B cell (primary cell): ENCODE measurements at regions not wholly inside any gene's neighbourhood (a gene's known extent, or its start where the extent isn't known, plus 50 kb on each side); places are given as distances from the start of the nearest gene placed in this dataset.

Source experiments
- ATAC-seq: fragments of 200-7000 bp; cut with Tn5 transposase; one replicate; pipeline ENCODE4 v1.10.0; 2021; ENCODE audit warnings: low read depth, mild to moderate bottlenecking, moderate number of reproducible peaks, moderate library complexity
- CTCF ChIA-PET: fragments of 350-600 bp; sonication (Branson Sonifier 250); formaldehyde crosslinking; loops from one replicate; lab custom pipeline; 2021; ENCODE audit warnings: antibody characterized with exemption, inconsistent platforms; lab: Charles Lee
- POLR2A ChIA-PET: fragments of 350-600 bp; sonication (Branson Sonifier 250); formaldehyde crosslinking; loops from one replicate; lab custom pipeline; 2021; ENCODE audit warnings: antibody characterized with exemption; lab: Charles Lee
- DNase-seq: peaks from one replicate; pipeline ENCODE4 v3.0.0; 2013
- H2AFZ ChIP-seq: 2 replicates; pipeline ENCODE4 v1.6.1; 2012; ENCODE audit warnings: mild to moderate bottlenecking, low read depth, low read length; ENCODE audit not compliant: insufficient read depth, poor library complexity, severe bottlenecking
- H3K27ac ChIP-seq, 2 donors: 1 replicate in 1 of 2; 2 replicates in 1 of 2; pipeline ENCODE4 v1.5.1; 2012 to 2013; ENCODE audit warnings: low read length in 2 of 2, mild to moderate bottlenecking in 2 of 2, moderate library complexity in 1 of 2
- H3K27me3 ChIP-seq, 4 experiments: fragments of 200-600 bp in 1 of 4; sonication (generic) in 1 of 4; replicated peaks in 1 of 4; 1 replicate in 2 of 4; 2 replicates in 2 of 4; pipeline versions ENCODE4 v1.6.1 to v1.7.0; 2013 to 2016; ENCODE audit warnings: low read length in 3 of 4, mild to moderate bottlenecking in 2 of 4, mixed read lengths in 1 of 4, moderate library complexity in 1 of 4; ENCODE audit not compliant: insufficient read depth in 4 of 4, control insufficient read depth in 3 of 4; ENCODE audit errors: control extremely low read depth in 1 of 4
- H3K36me3 ChIP-seq, 2 experiments: replicated peaks in 1 of 2; 1 replicate in 1 of 2; 2 replicates in 1 of 2; pipeline versions ENCODE4 v1.6.1 to v1.7.1; 2013; ENCODE audit warnings: low read length in 1 of 2; ENCODE audit not compliant: insufficient read depth in 2 of 2, control insufficient read depth in 1 of 2; ENCODE audit errors: control extremely low read depth in 1 of 2, extremely low read depth in 1 of 2
- H3K4me1 ChIP-seq, 2 donors: fragments of 200-600 bp in 1 of 2; sonication (generic) in 1 of 2; 1 replicate in 1 of 2; 2 replicates in 1 of 2; pipeline versions ENCODE4 v1.5.1 to v1.6.1; 2013 to 2017; ENCODE audit warnings: low read length in 2 of 2; ENCODE audit not compliant: control insufficient read depth in 2 of 2, insufficient read depth in 2 of 2
- H3K4me2 ChIP-seq: replicated peaks from 2 replicates; pipeline ENCODE3; 2012; ENCODE audit warnings: mild to moderate bottlenecking, low read depth, low read length; ENCODE audit not compliant: poor library complexity, severe bottlenecking
- H3K4me3 ChIP-seq, 5 experiments: fragments of 200-600 bp in 1 of 5; sonication (generic) in 1 of 5; 1 replicate in 3 of 5; 2 replicates in 2 of 5; pipeline versions ENCODE4 v1.5.1 to v1.7.0; 2011 to 2016; ENCODE audit warnings: low read length in 4 of 5, mild to moderate bottlenecking in 4 of 5, low read depth in 2 of 5, control low read depth in 1 of 5, moderate library complexity in 1 of 5; ENCODE audit not compliant: insufficient read depth in 1 of 5; ENCODE audit errors: control extremely low read depth in 1 of 5, extremely low read depth in 1 of 5
- H3K79me2 ChIP-seq: fragments of 200-600 bp; sonication (generic); one replicate; pipeline ENCODE4 v1.6.0; 2016; ENCODE audit warnings: low read length; ENCODE audit not compliant: control insufficient read depth, insufficient read depth
- H3K9ac ChIP-seq: fragments of 200-600 bp; sonication (generic); 2 replicates; pipeline ENCODE4 v1.6.1; 2017; ENCODE audit warnings: mild to moderate bottlenecking, low read length, moderate library complexity
- H3K9me3 ChIP-seq, 3 donors: one replicate each; pipeline versions ENCODE4 v1.6.1 to v1.7.1; 2013; ENCODE audit warnings: low read length in 2 of 3; ENCODE audit not compliant: control insufficient read depth in 2 of 3, insufficient read depth in 1 of 3; ENCODE audit errors: control extremely low read depth in 1 of 3
- H4K20me1 ChIP-seq: 2 replicates; pipeline ENCODE4 v1.6.0; 2012; ENCODE audit warnings: mild to moderate bottlenecking, low read length; ENCODE audit not compliant: insufficient read depth, control insufficient read depth, poor library complexity, severe bottlenecking
- H3K27ac Mint-ChIP-seq: one replicate; pipeline ENCODE4 v1.8.0; 2021; ENCODE audit warnings: mixed read lengths
- H3K27me3 Mint-ChIP-seq: one replicate; pipeline ENCODE4 v1.8.0; 2021; ENCODE audit warnings: mixed read lengths
- H3K4me1 Mint-ChIP-seq: one replicate; pipeline ENCODE4 v1.8.0; 2021; ENCODE audit warnings: mixed read lengths
- H3K4me3 Mint-ChIP-seq: one replicate; pipeline ENCODE4 v1.8.0; 2021; ENCODE audit warnings: mixed read lengths
- H3K9me3 Mint-ChIP-seq: one replicate; pipeline ENCODE4 v1.8.0; 2022; ENCODE audit warnings: mixed read lengths; ENCODE audit not compliant: insufficient read depth
- EZH2 ChIP-seq: IDR thresholded peaks from 2 replicates; pipeline ENCODE4 v1.6.1; 2012; ENCODE audit warnings: borderline replicate concordance, low read depth, mild to moderate bottlenecking, moderate library complexity, low read length; ENCODE audit not compliant: insufficient read depth, poor library complexity, severe bottlenecking
- WGBS: methylation state at CpG from one replicate; pipeline ENCODE4 v1.1.5; 2013; ENCODE audit warnings: missing lambda C conversion rate; ENCODE audit not compliant: insufficient coverage; 5-methylcytosine and 5-hydroxymethylcytosine counted together
- intact Hi-C: fragments of 100-400 bp; cut with micrococcal nuclease; formaldehyde crosslinking; loops from one replicate; pipeline ENCODE4 v1.10.0; 2022
- TF ChIP-seq, protein P1 (sequence below): fragments of 200-600 bp; IDR thresholded peaks from one replicate; pipeline ENCODE4 v1.8.0; 2022; ENCODE audit warnings: antibody characterized with exemption, mild to moderate bottlenecking

DNA sequence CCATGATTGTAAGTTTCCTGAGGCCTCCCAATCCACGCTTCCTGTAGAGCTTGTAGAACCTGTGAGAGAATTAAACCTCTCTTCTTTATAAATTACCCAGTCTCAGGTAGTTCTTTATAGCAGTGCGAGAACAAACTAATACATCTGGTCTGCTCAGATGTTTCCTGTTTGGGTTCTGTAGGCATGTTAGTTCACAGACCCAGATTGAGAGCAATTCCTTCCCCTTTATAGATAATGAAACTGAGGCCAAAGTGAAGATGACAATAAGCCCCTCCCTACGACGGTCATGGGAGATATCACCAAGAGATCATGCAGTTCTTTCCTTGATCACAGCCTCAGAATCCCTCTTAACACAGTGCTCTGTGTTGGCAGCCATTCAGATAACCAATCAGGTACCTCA is 76.5 kb upstream of the CLMN start:
- H3K9me3 Mint-ChIP-seq = peaks cover 4% of the 10 kb centered on the region

DNA sequence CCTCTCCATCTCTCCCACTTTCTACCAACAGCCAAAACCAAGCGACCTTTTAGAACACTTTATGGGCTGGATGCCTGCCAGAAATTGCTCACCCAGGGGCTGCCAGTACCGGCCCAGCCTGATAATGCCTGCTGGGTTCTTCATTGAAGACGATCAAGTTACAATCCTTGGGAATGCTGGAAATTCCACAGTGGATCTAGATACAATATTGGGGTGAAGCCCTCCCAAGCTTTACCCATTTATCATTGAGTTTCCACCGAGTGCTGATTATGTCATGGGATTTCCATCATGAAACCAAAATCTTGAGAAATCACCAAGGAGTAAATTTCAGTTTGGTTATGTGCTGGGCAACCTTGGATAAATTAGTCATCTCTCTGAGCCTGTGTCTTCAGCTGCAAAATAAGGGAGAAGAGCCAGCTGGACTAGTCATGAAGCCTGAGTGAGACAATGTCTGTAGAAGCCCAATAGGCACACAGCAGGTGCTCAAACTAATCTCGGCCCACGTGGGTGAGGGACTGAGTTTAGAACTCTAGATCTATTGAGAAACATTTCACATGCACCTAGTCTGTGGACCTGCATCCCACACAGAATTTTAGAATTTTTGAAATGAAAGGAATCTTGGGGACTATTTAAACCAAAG is 75.5 kb upstream of the CLMN start:
- DNase-seq (no peak), ATAC-seq (no peak)
- H3K4me3 ChIP-seq = peak overlapping the region in 1 of 5 experiments; percentile 34
- ChIA-PET POLR2A (no interaction called here), CTCF (interaction anchor here (1.4 kb wide), 1 partner anchor 68 kb away, joined by 3 read pairs; no protein-coding TSS in a partner anchor)
- no peaks in the 10 kb centered on the region for H3K36me3 ChIP-seq
- peaks cover 0 to 10% (median 2%) of the 10 kb centered on the region in 3 donors for H3K9me3 ChIP-seq
- peak overlapping the region; percentile 64 for H3K4me2 ChIP-seq
- Mint-ChIP-seq H3K27ac (peak overlapping the region; percentile 94), H3K4me3 (peak overlapping the region; percentile 24), H3K9me3 (peaks cover 6% of the 10 kb centered on the region), H3K4me1 (peaks cover 9% of the 10 kb centered on the region), H3K27me3 (peaks cover 6% of the 10 kb centered on the region)
- H3K27me3 ChIP-seq = no peaks in the 10 kb centered on the region
- peaks cover 21 to 26% of the 10 kb centered on the region in 2 donors for H3K4me1 ChIP-seq
- peak overlapping the region; percentile 77 to 80 for H3K27ac ChIP-seq
- WGBS = 100% methylated on average over 3 of the region's 6 CpGs
- no peaks in the 10 kb centered on the region for H4K20me1 ChIP-seq
- no peak overlapping the region for H2AFZ ChIP-seq
- no peaks in the 10 kb centered on the region for H3K79me2 ChIP-seq
- H3K9ac ChIP-seq = no peak overlapping the region
- intact Hi-C loops = loop anchor here (5.0 kb wide), 1 partner anchor 68 kb away; no protein-coding TSS in a partner anchor
- TF ChIP-seq, protein P1, sequence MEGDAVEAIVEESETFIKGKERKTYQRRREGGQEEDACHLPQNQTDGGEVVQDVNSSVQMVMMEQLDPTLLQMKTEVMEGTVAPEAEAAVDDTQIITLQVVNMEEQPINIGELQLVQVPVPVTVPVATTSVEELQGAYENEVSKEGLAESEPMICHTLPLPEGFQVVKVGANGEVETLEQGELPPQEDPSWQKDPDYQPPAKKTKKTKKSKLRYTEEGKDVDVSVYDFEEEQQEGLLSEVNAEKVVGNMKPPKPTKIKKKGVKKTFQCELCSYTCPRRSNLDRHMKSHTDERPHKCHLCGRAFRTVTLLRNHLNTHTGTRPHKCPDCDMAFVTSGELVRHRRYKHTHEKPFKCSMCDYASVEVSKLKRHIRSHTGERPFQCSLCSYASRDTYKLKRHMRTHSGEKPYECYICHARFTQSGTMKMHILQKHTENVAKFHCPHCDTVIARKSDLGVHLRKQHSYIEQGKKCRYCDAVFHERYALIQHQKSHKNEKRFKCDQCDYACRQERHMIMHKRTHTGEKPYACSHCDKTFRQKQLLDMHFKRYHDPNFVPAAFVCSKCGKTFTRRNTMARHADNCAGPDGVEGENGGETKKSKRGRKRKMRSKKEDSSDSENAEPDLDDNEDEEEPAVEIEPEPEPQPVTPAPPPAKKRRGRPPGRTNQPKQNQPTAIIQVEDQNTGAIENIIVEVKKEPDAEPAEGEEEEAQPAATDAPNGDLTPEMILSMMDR = no peak
- no peak for TF ChIP-seq EZH2

More for the DNA sequence above, 76.5 kb upstream of the CLMN start:
- Histone ChIP-seq H3K79me2 (no peaks in the 10 kb centered on the region), H3K4me2 (peak overlapping the region; percentile 64), H3K9ac (peak overlapping the region; percentile 47), H3K27ac (peak overlapping the region; percentile 77 to 80), H3K4me3 (peak overlapping the region in 1 of 5 experiments; percentile 34), H3K4me1 (peaks cover 21 to 26% of the 10 kb centered on the region in 2 donors), H3K36me3 (no peaks in the 10 kb centered on the region), H2AFZ (peak overlapping the region; percentile 70), H3K27me3 (no peaks in the 10 kb centered on the region), H3K9me3 (peaks cover 0 to 5% (median 0%) of the 10 kb centered on the region in 3 donors), H4K20me1 (no peaks in the 10 kb centered on the region)
- no peak for TF ChIP-seq EZH2
- TF ChIP-seq, protein P1 = no peak
- WGBS = 0% methylated on average over 2 of the region's 4 CpGs
- ATAC-seq (peak; percentile 91), DNase-seq (peak; percentile 68)
- Mint-ChIP-seq H3K27ac (peak overlapping the region; percentile 94), H3K4me3 (peak overlapping the region; percentile 75), H3K27me3 (no peaks in the 10 kb centered on the region), H3K4me1 (peaks cover 9% of the 10 kb centered on the region)
- ChIA-PET POLR2A (no interaction called here), CTCF (no interaction called here)
- intact Hi-C loops = loop anchor here (5.0 kb wide), 1 partner anchor 69 kb away; no protein-coding TSS in a partner anchor
